Endodermal cell (in vitro differentiated cells): ENCODE measurements at regions not wholly inside any gene's neighbourhood (a gene's known extent, or its start where the extent isn't known, plus 50 kb on each side); places are given as distances from the start of the nearest gene placed in this dataset.

Experiments
- DNase-seq: peaks from one replicate; pipeline ENCODE4 v3.0.0-alpha.2; 2017
- H3K27ac ChIP-seq: 2 replicates; pipeline ENCODE4 v1.5.1; 2013; ENCODE audit warnings: mild to moderate bottlenecking, low read depth, low read length, moderate library complexity
- H3K27me3 ChIP-seq: 2 replicates; pipeline ENCODE4 v1.6.1; 2013; ENCODE audit warnings: mild to moderate bottlenecking, low read length, moderate library complexity; ENCODE audit not compliant: insufficient read depth, control insufficient read depth, poor library complexity, severe bottlenecking
- H3K36me3 ChIP-seq: 2 replicates; pipeline ENCODE4 v1.7.0; 2013; ENCODE audit warnings: mild to moderate bottlenecking, low read length, moderate library complexity; ENCODE audit not compliant: control insufficient read depth, insufficient read depth
- H3K4me1 ChIP-seq: one replicate; pipeline ENCODE4 v1.7.0; 2013; ENCODE audit warnings: low read length; ENCODE audit not compliant: control insufficient read depth, insufficient read depth
- H3K4me3 ChIP-seq: 2 replicates; pipeline ENCODE4 v1.5.1; 2013; ENCODE audit warnings: mild to moderate bottlenecking, low read length, moderate library complexity
- H3K9ac ChIP-seq: 2 replicates; pipeline ENCODE4 v1.6.1; 2013; ENCODE audit warnings: mild to moderate bottlenecking, low read length, moderate library complexity; ENCODE audit not compliant: poor library complexity, severe bottlenecking; ENCODE audit errors: extremely low read depth
- H3K9me3 ChIP-seq: 2 replicates; pipeline ENCODE4 v1.6.1; 2013; ENCODE audit warnings: mild to moderate bottlenecking, low read length, moderate library complexity; ENCODE audit not compliant: control insufficient read depth
- H3K27ac Mint-ChIP-seq: 2 replicates; pipeline ENCODE4 v1.8.0; 2020; ENCODE audit warnings: mixed read lengths
- H3K27me3 Mint-ChIP-seq: 2 replicates; pipeline ENCODE4 v1.8.0; 2021; ENCODE audit warnings: mild to moderate bottlenecking, mixed read lengths; ENCODE audit not compliant: insufficient read depth
- H3K36me3 Mint-ChIP-seq: 2 replicates; pipeline ENCODE4 v1.8.0; 2020; ENCODE audit warnings: low read depth, mixed read lengths
- H3K4me1 Mint-ChIP-seq: 2 replicates; pipeline ENCODE4 v1.8.0; 2020; ENCODE audit warnings: mixed read lengths
- H3K4me3 Mint-ChIP-seq: 2 replicates; pipeline ENCODE4 v1.8.0; 2020; ENCODE audit warnings: mild to moderate bottlenecking, moderate library complexity, mixed read lengths
- H3K9me3 Mint-ChIP-seq: 2 replicates; pipeline ENCODE4 v1.8.0; 2020; ENCODE audit warnings: mild to moderate bottlenecking, mixed read lengths
- CTCF ChIP-seq: fragments of 200-600 bp; sonication (generic); conservative IDR thresholded peaks from 2 replicates; pipeline ENCODE4 v1.5.0; 2021; ENCODE audit warnings: antibody characterized with exemption, mild to moderate bottlenecking
- WGBS, 2 experiments: methylation state at CpG; one replicate each; pipeline versions ENCODE4 v1.1.5 to v1.1.7; 2013; ENCODE audit warnings: missing lambda C conversion rate in 2 of 2, mixed read lengths in 1 of 2; ENCODE audit not compliant: insufficient coverage in 1 of 2, insufficient read length in 1 of 2; 5-methylcytosine and 5-hydroxymethylcytosine counted together

- Mint-ChIP-seq H3K36me3 (no peaks in the 10 kb centered on the region), H3K27me3 (no peaks in the 10 kb centered on the region), H3K4me1 (peaks cover 9% of the 10 kb centered on the region), H3K27ac (no peak overlapping the region), H3K9me3 (no peaks in the 10 kb centered on the region), H3K4me3 (no peak overlapping the region)
- H3K27me3 ChIP-seq, result no peaks in the 10 kb centered on the region
- H3K4me3 ChIP-seq, result no peak overlapping the region
- no peak overlapping the region for H3K27ac ChIP-seq
- no peaks in the 10 kb centered on the region for H3K4me1 ChIP-seq
- TF ChIP-seq CTCF, result no peak
- no peak overlapping the region for H3K9ac ChIP-seq
- no peaks in the 10 kb centered on the region for H3K9me3 ChIP-seq
- H3K36me3 ChIP-seq, result no peaks in the 10 kb centered on the region
- no peak for DNase-seq
- 90 to 100% methylated on average over 2 to 4 of the region's 4 CpGs for WGBS, 2 experiments
These were observed 339.3 kb downstream of the MYCN start for GRCh38 chr2:16279641-16280040.

DNA sequence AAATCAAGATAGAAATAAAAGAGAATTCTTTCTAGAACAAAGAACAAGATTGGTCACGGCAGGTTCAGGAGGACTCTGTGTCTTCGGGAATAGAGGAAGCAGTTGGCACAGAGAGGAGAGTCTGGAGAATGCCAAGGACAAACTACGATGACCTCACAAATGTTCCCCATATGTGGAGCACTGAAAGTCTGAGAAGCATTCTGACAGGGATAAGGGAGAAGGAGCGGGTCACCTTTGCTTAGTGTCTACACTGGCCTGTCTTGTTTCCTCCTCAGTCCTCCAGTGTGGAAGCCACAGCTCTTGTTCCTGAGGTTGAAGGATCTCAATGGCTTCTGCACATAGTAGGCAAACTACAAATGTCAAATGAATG lies 338.8 kb downstream of the MYCN start:
- no peak overlapping the region for H3K4me3 Mint-ChIP-seq
- no peaks in the 10 kb centered on the region for H3K9me3 ChIP-seq
- H3K27me3 Mint-ChIP-seq, result no peaks in the 10 kb centered on the region
- peaks cover 9% of the 10 kb centered on the region for H3K4me1 Mint-ChIP-seq
- TF ChIP-seq CTCF, result no peak
- H3K4me3 ChIP-seq, result no peak overlapping the region
- no peak overlapping the region for H3K27ac Mint-ChIP-seq
- WGBS, 2 experiments, result 91 to 96% methylated on average over 4 of the region's 4 CpGs
- no peaks in the 10 kb centered on the region for H3K4me1 ChIP-seq
- H3K36me3 Mint-ChIP-seq, result no peaks in the 10 kb centered on the region
- no peak for DNase-seq
- no peaks in the 10 kb centered on the region for H3K36me3 ChIP-seq
- no peak overlapping the region for H3K27ac ChIP-seq
- H3K9me3 Mint-ChIP-seq, result no peaks in the 10 kb centered on the region
- H3K9ac ChIP-seq, result no peak overlapping the region
- H3K27me3 ChIP-seq, result no peaks in the 10 kb centered on the region

DNA sequence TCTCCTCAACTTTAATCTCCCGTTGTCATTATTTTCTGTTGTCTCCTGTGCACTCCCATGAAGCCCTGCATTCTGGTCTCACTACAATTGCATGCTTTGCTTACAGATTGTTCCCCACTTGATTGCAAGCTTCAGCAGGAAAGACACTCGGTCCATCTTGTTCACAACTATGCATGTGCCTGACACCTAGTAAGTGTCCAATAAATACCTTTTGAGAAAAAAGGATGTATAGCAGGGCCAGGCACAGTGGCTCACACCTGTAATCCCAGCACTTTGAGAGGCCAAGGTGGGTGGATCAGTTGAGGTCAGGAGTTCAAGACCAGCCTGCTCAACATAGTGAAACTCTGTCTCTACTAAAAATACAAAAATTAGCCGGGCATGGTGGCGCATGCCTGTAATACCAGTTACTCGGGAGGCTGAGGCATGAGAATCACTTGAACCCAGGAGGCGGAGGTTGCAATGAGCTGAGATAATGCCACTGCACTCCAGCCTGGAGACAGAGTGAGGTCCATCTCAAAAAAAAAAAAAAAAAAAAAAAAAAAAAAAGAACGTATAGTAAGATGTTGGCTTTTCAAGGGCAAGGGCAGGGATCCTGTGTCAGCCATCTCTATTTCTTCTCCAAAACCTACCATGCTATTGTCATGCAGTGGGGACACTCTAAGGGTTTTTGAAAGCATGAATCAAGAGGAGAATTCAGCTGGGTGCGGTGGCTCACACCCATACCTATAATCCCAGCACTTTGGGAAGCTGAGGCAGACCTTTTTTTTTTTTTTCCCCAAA lies 338.3 kb downstream of the MYCN start:
- H3K36me3 Mint-ChIP-seq, result no peaks in the 10 kb centered on the region
- no peak for TF ChIP-seq CTCF
- WGBS, 2 experiments, result 84 to 95% methylated on average over 5 to 7 of the region's 8 CpGs

More for the DNA sequence above, 338.3 kb downstream of the MYCN start:
- no peaks in the 10 kb centered on the region for H3K27me3 ChIP-seq
- no peaks in the 10 kb centered on the region for H3K9me3 Mint-ChIP-seq
- no peaks in the 10 kb centered on the region for H3K9me3 ChIP-seq
- H3K4me1 Mint-ChIP-seq, result peaks cover 9% of the 10 kb centered on the region
- H3K9ac ChIP-seq, result no peak overlapping the region
- H3K27ac Mint-ChIP-seq, result no peak overlapping the region
- H3K27me3 Mint-ChIP-seq, result no peaks in the 10 kb centered on the region
- H3K4me1 ChIP-seq, result no peaks in the 10 kb centered on the region
- no peak overlapping the region for H3K4me3 Mint-ChIP-seq
- no peaks in the 10 kb centered on the region for H3K36me3 ChIP-seq
- DNase-seq, result no peak
- H3K27ac ChIP-seq, result no peak overlapping the region
- no peak overlapping the region for H3K4me3 ChIP-seq
